Activated CD4-positive, alpha-beta T cell treated with anti-CD3 and anti-CD28 coated beads, Interleukin-2, amount 10 ng/mL, durations not matched to agents 7 days and 5 days (primary cell): ENCODE measurements at regions not wholly inside any gene's neighbourhood (a gene's known extent, or its start where the extent isn't known, plus 50 kb on each side); places are given as distances from the start of the nearest gene placed in this dataset.

Source experiments
- CTCF ChIA-PET: fragments of 350-600 bp; sonication (Branson Sonifier 250); formaldehyde crosslinking; loops from one replicate; lab custom pipeline; 2021; ENCODE audit warnings: antibody characterized with exemption; lab: Charles Lee
- POLR2A ChIA-PET: fragments of 350-600 bp; sonication (Branson Sonifier 250); formaldehyde crosslinking; loops from one replicate; lab custom pipeline; 2021; ENCODE audit warnings: antibody characterized with exemption; lab: Charles Lee
- DNase-seq: peaks from one replicate; pipeline ENCODE4 v3.0.0-alpha.2; 2020
- H3K27ac Mint-ChIP-seq: one replicate; pipeline ENCODE4 v1.8.0; 2021; ENCODE audit warnings: mild to moderate bottlenecking, moderate library complexity, mixed read lengths
- H3K27me3 Mint-ChIP-seq: one replicate; pipeline ENCODE4 v1.8.0; 2021; ENCODE audit warnings: mixed read lengths
- H3K36me3 Mint-ChIP-seq: one replicate; pipeline ENCODE4 v1.8.0; 2021; ENCODE audit warnings: low read depth, mixed read lengths
- H3K4me1 Mint-ChIP-seq: one replicate; pipeline ENCODE4 v1.8.0; 2021; ENCODE audit warnings: mixed read lengths
- H3K4me3 Mint-ChIP-seq: one replicate; pipeline ENCODE4 v1.8.0; 2021; ENCODE audit warnings: mild to moderate bottlenecking, moderate library complexity, mixed read lengths
- H3K9me3 Mint-ChIP-seq: one replicate; pipeline ENCODE4 v1.8.0; 2021; ENCODE audit warnings: mixed read lengths

DNA sequence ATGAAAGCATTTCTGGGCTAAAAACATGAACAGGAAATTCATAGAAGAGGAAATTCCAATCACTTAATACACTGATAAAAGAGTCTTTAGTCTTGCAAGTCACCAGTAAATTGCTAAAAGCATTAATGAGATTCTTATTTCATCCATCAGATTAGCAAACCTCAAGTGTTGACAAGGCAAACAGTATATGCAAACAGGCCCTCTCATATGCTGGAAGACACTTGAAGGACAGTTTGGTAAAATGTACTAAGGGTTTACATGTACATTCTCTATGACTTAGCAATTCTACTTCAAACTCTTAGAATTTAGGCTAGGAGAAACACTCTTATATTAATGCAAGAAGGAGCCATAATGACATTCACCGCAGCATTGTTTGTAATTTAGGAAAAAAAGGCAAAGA lies 586.1 kb upstream of the GBE1 start:
- peaks cover 6% of the 10 kb centered on the region for H3K9me3 Mint-ChIP-seq
- H3K27ac Mint-ChIP-seq, result no peak overlapping the region
- no peaks in the 10 kb centered on the region for H3K4me1 Mint-ChIP-seq
- no peaks in the 10 kb centered on the region for H3K36me3 Mint-ChIP-seq
- H3K4me3 Mint-ChIP-seq, result no peak overlapping the region
- no peak for DNase-seq
- CTCF ChIA-PET, result no interaction called here
- no peaks in the 10 kb centered on the region for H3K27me3 Mint-ChIP-seq
- POLR2A ChIA-PET, result no interaction called here

GRCh38 chr3:82342521-82342920 lies 581.1 kb upstream of the GBE1 start:
- Mint-ChIP-seq H3K27ac (no peak overlapping the region), H3K4me3 (no peak overlapping the region)
- POLR2A ChIA-PET, result no interaction called here

DNA sequence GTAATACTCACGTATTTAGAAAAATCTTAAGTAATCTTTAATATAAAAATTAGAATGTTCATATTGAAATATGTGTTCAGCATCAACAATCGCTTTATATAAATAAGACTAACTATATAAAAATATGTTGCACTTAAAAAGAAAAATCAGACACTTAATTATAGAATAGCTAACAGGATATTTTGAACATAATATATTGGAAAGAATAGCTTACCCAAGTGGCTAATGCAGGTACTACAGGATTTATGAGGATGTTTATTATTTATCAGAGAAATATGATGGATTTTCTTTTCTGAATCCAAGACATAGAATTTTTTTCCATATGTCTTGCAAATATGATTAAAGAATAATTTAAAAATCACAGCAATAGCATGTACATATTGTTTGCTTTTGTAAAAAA lies 567.9 kb upstream of the GBE1 start:
- Mint-ChIP-seq H3K4me3 (no peak overlapping the region), H3K36me3 (no peaks in the 10 kb centered on the region), H3K4me1 (no peaks in the 10 kb centered on the region), H3K27ac (no peak overlapping the region), H3K9me3 (no peaks in the 10 kb centered on the region), H3K27me3 (no peaks in the 10 kb centered on the region)
- POLR2A ChIA-PET, result no interaction called here
- CTCF ChIA-PET, result no interaction called here
- DNase-seq, result no peak

More at GRCh38 chr3:82342521-82342920, 581.1 kb upstream of the GBE1 start:
- Mint-ChIP-seq H3K9me3 (no peaks in the 10 kb centered on the region), H3K36me3 (no peaks in the 10 kb centered on the region), H3K27me3 (no peaks in the 10 kb centered on the region), H3K4me1 (no peaks in the 10 kb centered on the region)
- DNase-seq, result no peak
- CTCF ChIA-PET, result no interaction called here

DNA sequence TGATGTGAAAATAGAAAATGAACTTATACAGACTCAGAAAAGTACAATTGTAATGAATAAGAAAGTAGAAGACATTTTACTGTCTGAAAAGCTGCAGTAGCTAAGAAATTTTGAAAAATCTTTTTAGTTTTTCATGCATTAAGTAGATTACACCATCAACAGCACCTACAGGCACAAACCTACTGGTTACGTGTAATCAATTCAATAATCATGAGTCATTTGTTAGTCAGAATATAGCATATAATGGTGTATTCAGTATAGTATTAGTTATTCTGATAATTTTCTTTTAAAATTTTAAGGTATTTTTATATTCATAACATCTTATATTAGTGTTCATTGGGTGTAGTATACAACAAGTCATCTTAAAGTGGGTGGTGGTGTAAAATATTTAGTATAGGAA lies 550.5 kb upstream of the GBE1 start:
- no peak for DNase-seq

DNA sequence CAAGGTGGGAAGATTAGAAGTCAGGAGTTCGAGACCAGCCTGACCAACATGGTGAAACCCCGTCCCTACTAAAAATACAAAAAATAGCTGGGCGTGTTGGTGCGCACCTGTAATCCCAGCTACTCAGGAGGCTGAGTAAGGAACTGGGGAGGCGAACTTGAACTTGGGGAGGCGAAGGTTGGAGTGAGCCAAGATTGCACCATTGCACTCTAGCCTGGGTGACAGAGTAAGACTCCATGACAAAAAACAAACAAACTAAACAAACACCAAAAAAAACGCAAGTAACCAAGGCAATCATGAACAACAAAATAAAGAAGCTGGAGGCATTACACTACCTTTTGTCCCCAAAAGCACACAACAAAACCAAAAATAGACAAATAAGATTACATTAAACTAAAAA lies 547.3 kb upstream of the GBE1 start:
- Mint-ChIP-seq H3K4me1 (no peaks in the 10 kb centered on the region), H3K27ac (no peak overlapping the region), H3K27me3 (no peaks in the 10 kb centered on the region), H3K4me3 (no peak overlapping the region), H3K36me3 (no peaks in the 10 kb centered on the region), H3K9me3 (peaks cover 10% of the 10 kb centered on the region)
- POLR2A ChIA-PET, result no interaction called here
- DNase-seq, result no peak
- CTCF ChIA-PET, result no interaction called here

More for the DNA sequence above, 550.5 kb upstream of the GBE1 start:
- peaks cover 4% of the 10 kb centered on the region for H3K9me3 Mint-ChIP-seq
- H3K27ac Mint-ChIP-seq, result no peak overlapping the region
- H3K36me3 Mint-ChIP-seq, result no peaks in the 10 kb centered on the region
- no peaks in the 10 kb centered on the region for H3K27me3 Mint-ChIP-seq
- CTCF ChIA-PET, result no interaction called here
- no peak overlapping the region for H3K4me3 Mint-ChIP-seq
- H3K4me1 Mint-ChIP-seq, result no peaks in the 10 kb centered on the region
- POLR2A ChIA-PET, result no interaction called here

- no peak for DNase-seq
- Mint-ChIP-seq H3K4me3 (no peak overlapping the region), H3K4me1 (no peaks in the 10 kb centered on the region), H3K9me3 (peaks cover 7% of the 10 kb centered on the region), H3K27ac (no peak overlapping the region), H3K36me3 (no peaks in the 10 kb centered on the region), H3K27me3 (no peaks in the 10 kb centered on the region)
- POLR2A ChIA-PET, result no interaction called here
- CTCF ChIA-PET, result interaction anchor here (0.7 kb wide), 1 partner anchor 22 kb away, joined by 3 read pairs; no protein-coding TSS in a partner anchor
Measured at GRCh38 chr3:82306189-82306588, 544.7 kb upstream of the GBE1 start.

DNA sequence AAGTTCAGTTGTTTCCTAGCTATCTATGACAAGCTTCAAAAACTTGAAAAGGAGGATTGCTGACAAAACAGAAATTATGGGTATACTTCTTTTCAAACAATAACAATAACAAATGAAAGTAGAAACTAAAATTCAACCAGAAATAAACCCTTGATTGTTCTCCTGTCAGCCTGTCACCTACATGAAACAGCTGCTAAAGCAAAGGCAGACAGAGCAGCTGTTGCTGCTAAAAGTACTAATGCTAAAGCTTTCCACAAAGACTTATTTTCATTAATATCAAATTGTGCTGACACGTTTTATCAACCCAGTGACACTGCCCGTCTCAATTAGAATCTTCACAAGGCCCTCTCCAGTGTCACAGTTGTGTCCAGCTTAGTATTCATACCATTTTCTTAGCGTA lies 533.2 kb upstream of the GBE1 start:
- H3K27ac Mint-ChIP-seq, result no peak overlapping the region
- H3K9me3 Mint-ChIP-seq, result no peaks in the 10 kb centered on the region
- H3K36me3 Mint-ChIP-seq, result no peaks in the 10 kb centered on the region
- H3K4me3 Mint-ChIP-seq, result no peak overlapping the region
- POLR2A ChIA-PET, result no interaction called here
- CTCF ChIA-PET, result no interaction called here
- no peaks in the 10 kb centered on the region for H3K4me1 Mint-ChIP-seq
- no peak for DNase-seq
- H3K27me3 Mint-ChIP-seq, result no peaks in the 10 kb centered on the region

- no peaks in the 10 kb centered on the region for H3K27me3 Mint-ChIP-seq
- POLR2A ChIA-PET, result no interaction called here
- DNase-seq, result no peak
- H3K4me1 Mint-ChIP-seq, result no peaks in the 10 kb centered on the region
- CTCF ChIA-PET, result no interaction called here
- H3K36me3 Mint-ChIP-seq, result no peaks in the 10 kb centered on the region
- H3K9me3 Mint-ChIP-seq, result peaks cover 1% of the 10 kb centered on the region
- no peak overlapping the region for H3K27ac Mint-ChIP-seq
- no peak overlapping the region for H3K4me3 Mint-ChIP-seq
Measured at GRCh38 chr3:82293867-82294266, 532.4 kb upstream of the GBE1 start.

DNA sequence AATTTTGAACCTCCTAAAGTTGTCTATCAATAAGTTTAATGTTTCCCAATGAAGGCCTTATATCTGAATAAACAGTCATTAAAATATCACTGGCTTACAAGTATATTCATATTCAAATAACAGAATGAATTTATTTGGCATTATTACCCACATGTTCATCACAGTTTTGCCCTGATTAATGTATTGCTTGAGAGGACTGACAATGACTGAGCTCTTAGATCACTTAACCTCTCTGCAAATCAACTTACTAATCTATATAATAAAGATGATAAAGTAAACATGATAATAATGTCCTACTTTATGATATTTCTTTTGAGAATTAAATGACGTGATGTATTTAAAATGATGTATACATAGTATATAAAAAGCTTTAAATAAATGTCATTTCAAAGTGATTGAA lies 532.0 kb upstream of the GBE1 start:
- H3K4me3 Mint-ChIP-seq, result no peak overlapping the region
- H3K4me1 Mint-ChIP-seq, result no peaks in the 10 kb centered on the region
- ChIA-PET POLR2A (no interaction called here), CTCF (no interaction called here)
- no peaks in the 10 kb centered on the region for H3K36me3 Mint-ChIP-seq
- no peak overlapping the region for H3K27ac Mint-ChIP-seq
- no peaks in the 10 kb centered on the region for H3K27me3 Mint-ChIP-seq
- peaks cover 4% of the 10 kb centered on the region for H3K9me3 Mint-ChIP-seq
- DNase-seq, result no peak

DNA sequence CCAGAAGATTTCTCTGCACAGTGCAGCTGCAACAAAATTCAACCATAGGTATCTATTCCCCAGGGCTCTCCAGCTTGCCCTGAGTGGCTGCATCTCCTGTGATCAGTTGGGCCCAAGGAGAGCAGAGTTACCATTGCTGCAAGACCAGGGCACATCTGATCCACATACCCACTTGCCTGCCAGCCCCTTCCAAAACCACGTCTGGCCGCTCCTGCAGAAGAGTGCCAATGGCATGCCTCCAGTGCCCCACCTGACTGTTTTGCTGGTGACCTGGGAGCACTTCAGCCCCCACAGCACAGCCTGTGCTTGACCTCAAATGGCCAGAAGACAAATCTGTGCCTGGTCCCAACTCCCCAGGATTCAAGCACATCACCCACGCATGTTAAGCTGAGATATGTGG lies 526.1 kb upstream of the GBE1 start:
- Mint-ChIP-seq H3K9me3 (peaks cover 4% of the 10 kb centered on the region), H3K4me1 (no peaks in the 10 kb centered on the region), H3K27me3 (no peaks in the 10 kb centered on the region), H3K4me3 (no peak overlapping the region), H3K36me3 (no peaks in the 10 kb centered on the region), H3K27ac (no peak overlapping the region)
- no peak for DNase-seq
- ChIA-PET POLR2A (no interaction called here), CTCF (no interaction called here)

DNA sequence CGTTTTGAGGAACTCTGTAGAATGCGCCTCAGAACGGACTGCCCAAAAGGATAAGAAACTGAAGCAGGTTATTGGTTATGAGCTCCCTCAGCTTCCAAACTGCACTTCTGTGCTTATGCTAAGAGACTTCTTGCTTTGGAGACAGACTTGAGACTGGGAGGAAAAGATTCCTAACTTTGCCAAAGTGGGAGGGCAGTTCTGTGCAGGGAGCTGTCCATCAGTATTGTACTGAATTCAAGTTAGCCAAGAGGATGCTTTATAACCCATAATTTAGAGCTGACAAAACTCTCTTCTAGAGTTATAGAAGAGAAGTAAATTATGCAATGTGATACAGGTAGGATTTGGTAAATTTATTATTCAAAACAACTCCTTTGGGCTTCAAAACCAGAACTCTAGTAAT lies 519.8 kb upstream of the GBE1 start:
- ChIA-PET CTCF (no interaction called here), POLR2A (no interaction called here)
- Mint-ChIP-seq H3K9me3 (no peaks in the 10 kb centered on the region), H3K4me3 (no peak overlapping the region), H3K27ac (no peak overlapping the region), H3K27me3 (no peaks in the 10 kb centered on the region), H3K4me1 (no peaks in the 10 kb centered on the region), H3K36me3 (no peaks in the 10 kb centered on the region)
- DNase-seq, result no peak

- Mint-ChIP-seq H3K36me3 (no peaks in the 10 kb centered on the region), H3K27me3 (no peaks in the 10 kb centered on the region), H3K4me3 (no peak overlapping the region), H3K4me1 (no peaks in the 10 kb centered on the region), H3K27ac (no peak overlapping the region), H3K9me3 (no peaks in the 10 kb centered on the region)
- CTCF ChIA-PET, result no interaction called here
- POLR2A ChIA-PET, result no interaction called here
- no peak for DNase-seq
Measured at GRCh38 chr3:82276992-82277391, 515.5 kb upstream of the GBE1 start.

DNA sequence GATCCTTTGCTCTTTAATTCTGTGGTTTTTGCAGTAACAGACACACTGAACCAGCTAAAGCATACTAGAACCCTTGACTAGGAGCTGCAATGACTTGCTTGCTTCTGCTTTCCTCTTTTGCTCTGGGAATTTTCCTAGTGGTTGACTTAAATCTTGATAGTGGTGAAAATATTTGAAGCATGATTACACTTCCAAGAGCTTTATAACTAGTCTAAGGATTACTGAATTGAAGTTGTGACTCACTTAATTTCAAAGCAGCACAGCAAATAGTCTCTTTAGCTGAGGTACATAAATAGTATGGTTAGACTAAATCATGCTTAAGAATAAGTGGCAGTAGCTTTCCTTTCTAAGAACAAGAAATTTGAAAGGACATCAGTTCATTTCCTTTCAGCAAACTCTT lies 513.5 kb upstream of the GBE1 start:
- Mint-ChIP-seq H3K4me3 (no peak overlapping the region), H3K36me3 (no peaks in the 10 kb centered on the region), H3K4me1 (no peaks in the 10 kb centered on the region), H3K9me3 (peaks cover 13% of the 10 kb centered on the region), H3K27me3 (no peaks in the 10 kb centered on the region), H3K27ac (no peak overlapping the region)
- CTCF ChIA-PET, result no interaction called here
- DNase-seq, result no peak
- POLR2A ChIA-PET, result no interaction called here

GRCh38 chr3:82265747-82266146 lies 504.3 kb upstream of the GBE1 start:
- CTCF ChIA-PET, result no interaction called here
- no peaks in the 10 kb centered on the region for H3K36me3 Mint-ChIP-seq
- POLR2A ChIA-PET, result no interaction called here
- H3K4me1 Mint-ChIP-seq, result no peaks in the 10 kb centered on the region
- DNase-seq, result no peak
- no peak overlapping the region for H3K27ac Mint-ChIP-seq
- peaks cover 9% of the 10 kb centered on the region for H3K9me3 Mint-ChIP-seq
- no peak overlapping the region for H3K4me3 Mint-ChIP-seq
- H3K27me3 Mint-ChIP-seq, result no peaks in the 10 kb centered on the region
